ENCODE measurements at regions not wholly inside any gene's neighbourhood (a gene's known extent, or its start where the extent isn't known, plus 50 kb on each side); places are given as distances from the start of the nearest gene placed in this dataset.

DNA sequence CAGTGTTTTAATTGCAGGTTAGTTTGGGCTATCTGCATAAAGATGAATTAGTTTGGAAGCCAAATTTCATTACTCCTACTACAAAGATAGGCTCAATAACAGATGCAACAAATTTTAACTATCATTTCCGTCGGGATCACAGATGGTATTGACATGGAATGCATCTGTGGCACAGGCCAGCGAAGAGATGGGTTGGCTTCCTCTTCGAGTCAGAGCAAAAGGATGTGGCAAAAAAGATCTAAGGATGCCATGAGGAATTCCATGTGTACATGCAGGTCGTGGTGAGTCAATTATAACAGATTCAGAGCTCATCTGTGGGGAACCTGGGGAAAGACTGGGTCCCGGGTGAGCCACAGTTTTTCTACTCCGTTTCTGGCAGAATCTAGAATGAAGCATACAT is 83.0 kb upstream of the CITED2 start:
- DNase-seq (ENCODE audit: low read depth): no peak
- TF ChIP-seq CTCF (IDR thresholded peaks at IDR 0.05; ENCODE audit: insufficient read depth, low read length, severe bottlenecking): no peak
- no peak for FAIRE-seq
- no peak overlapping the region for H3K4me3 ChIP-seq (ENCODE audit: low read depth, low read length)
- H3K27me3 ChIP-seq (ENCODE audit: control insufficient read depth, insufficient read depth, low read length): no peaks in the 10 kb centered on the region
- H3K36me3 ChIP-seq (ENCODE audit: control insufficient read depth, insufficient read depth, low read length): no peaks in the 10 kb centered on the region

- no peak for FAIRE-seq
- TF ChIP-seq CTCF (IDR thresholded peaks at IDR 0.05; ENCODE audit: insufficient read depth, low read length, severe bottlenecking): no peak
- no peak overlapping the region for H3K4me3 ChIP-seq (ENCODE audit: low read depth, low read length)
- DNase-seq (ENCODE audit: low read depth): peak; percentile 96
- no peaks in the 10 kb centered on the region for H3K27me3 ChIP-seq (ENCODE audit: control insufficient read depth, insufficient read depth, low read length)
- H3K36me3 ChIP-seq (ENCODE audit: control insufficient read depth, insufficient read depth, low read length): no peaks in the 10 kb centered on the region
These were observed 77.9 kb upstream of the CITED2 start for GRCh38 chr6:139452148-139452876.

- no peaks in the 10 kb centered on the region for H3K27me3 ChIP-seq (ENCODE audit: control insufficient read depth, insufficient read depth, low read length)
- FAIRE-seq: no peak
- H3K4me3 ChIP-seq (ENCODE audit: low read depth, low read length): no peak overlapping the region
- DNase-seq (ENCODE audit: low read depth): peak; percentile 29
- no peaks in the 10 kb centered on the region for H3K36me3 ChIP-seq (ENCODE audit: control insufficient read depth, insufficient read depth, low read length)
- TF ChIP-seq CTCF (IDR thresholded peaks at IDR 0.05; ENCODE audit: insufficient read depth, low read length, severe bottlenecking): no peak
These were observed 75.2 kb upstream of the CITED2 start for GRCh38 chr6:139449611-139450000.

- no peak for FAIRE-seq
- no peak for DNase-seq (ENCODE audit: low read depth)
- Histone ChIP-seq H3K27me3 (ENCODE audit: control insufficient read depth, insufficient read depth, low read length) (no peaks in the 10 kb centered on the region), H3K36me3 (ENCODE audit: control insufficient read depth, insufficient read depth, low read length) (no peaks in the 10 kb centered on the region), H3K4me3 (ENCODE audit: low read depth, low read length) (no peak overlapping the region)
- no peak for TF ChIP-seq CTCF (IDR thresholded peaks at IDR 0.05; ENCODE audit: insufficient read depth, low read length, severe bottlenecking)
These were observed 74.7 kb upstream of the CITED2 start for GRCh38 chr6:139448998-139449610.

- no peaks in the 10 kb centered on the region for H3K27me3 ChIP-seq (ENCODE audit: control insufficient read depth, insufficient read depth, low read length)
- no peak for FAIRE-seq
- DNase-seq (ENCODE audit: low read depth): peak; percentile 53
- no peaks in the 10 kb centered on the region for H3K36me3 ChIP-seq (ENCODE audit: control insufficient read depth, insufficient read depth, low read length)
- H3K4me3 ChIP-seq (ENCODE audit: low read depth, low read length): no peak overlapping the region
- no peak for TF ChIP-seq CTCF (IDR thresholded peaks at IDR 0.05; ENCODE audit: insufficient read depth, low read length, severe bottlenecking)
These were observed 73.7 kb upstream of the CITED2 start for GRCh38 chr6:139448051-139448649.

Measured in bronchial epithelial cell (primary cell).